GM12865 (cell line): ENCODE measurements at regions not wholly inside any gene's neighbourhood (a gene's known extent, or its start where the extent isn't known, plus 50 kb on each side); places are given as distances from the start of the nearest gene placed in this dataset.

Experiments
- DNase-seq: peaks from one replicate; pipeline ENCODE4 v3.0.0; 2010; ENCODE audit warnings: low read depth
- H3K4me3 ChIP-seq: 2 replicates; pipeline ENCODE4 v1.5.1; 2011; ENCODE audit warnings: mild to moderate bottlenecking, low read depth, low read length, control low read depth
- TF ChIP-seq, protein P1 (sequence below): IDR thresholded peaks from 2 replicates; pipeline ENCODE4 v1.5.1; 2011; ENCODE audit warnings: low read length, control low read depth, low read depth, inconsistent platforms; ENCODE audit not compliant: insufficient read depth; ENCODE audit errors: missing control alignments

- H3K4me3 ChIP-seq = no peak overlapping the region
- TF ChIP-seq, protein P1, sequence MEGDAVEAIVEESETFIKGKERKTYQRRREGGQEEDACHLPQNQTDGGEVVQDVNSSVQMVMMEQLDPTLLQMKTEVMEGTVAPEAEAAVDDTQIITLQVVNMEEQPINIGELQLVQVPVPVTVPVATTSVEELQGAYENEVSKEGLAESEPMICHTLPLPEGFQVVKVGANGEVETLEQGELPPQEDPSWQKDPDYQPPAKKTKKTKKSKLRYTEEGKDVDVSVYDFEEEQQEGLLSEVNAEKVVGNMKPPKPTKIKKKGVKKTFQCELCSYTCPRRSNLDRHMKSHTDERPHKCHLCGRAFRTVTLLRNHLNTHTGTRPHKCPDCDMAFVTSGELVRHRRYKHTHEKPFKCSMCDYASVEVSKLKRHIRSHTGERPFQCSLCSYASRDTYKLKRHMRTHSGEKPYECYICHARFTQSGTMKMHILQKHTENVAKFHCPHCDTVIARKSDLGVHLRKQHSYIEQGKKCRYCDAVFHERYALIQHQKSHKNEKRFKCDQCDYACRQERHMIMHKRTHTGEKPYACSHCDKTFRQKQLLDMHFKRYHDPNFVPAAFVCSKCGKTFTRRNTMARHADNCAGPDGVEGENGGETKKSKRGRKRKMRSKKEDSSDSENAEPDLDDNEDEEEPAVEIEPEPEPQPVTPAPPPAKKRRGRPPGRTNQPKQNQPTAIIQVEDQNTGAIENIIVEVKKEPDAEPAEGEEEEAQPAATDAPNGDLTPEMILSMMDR = no peak
- DNase-seq = no peak
These were observed 49.9 kb upstream of the IL12A start for GRCh38 chr3:159938714-159939113.
